NCI-H2196 treated with DMSO at 0.1 percent for 48 hours (cell line): ENCODE measurements at regions not wholly inside any gene's neighbourhood (a gene's known extent, or its start where the extent isn't known, plus 50 kb on each side); places are given as distances from the start of the nearest gene placed in this dataset.
"Not testable (repeated sequence)": the region's sequence is repeated elsewhere in the genome, so short reads cannot be mapped to it uniquely, and the experiment has no call there.

Experiments
- DNase-seq: peaks from one replicate; lab custom pipeline; 2025; ENCODE audit not compliant: unreplicated experiment; lab: John Stamatoyannopoulos, UW

GRCh38 chr7:83306502-83306901, 143.8 kb upstream of the PCLO start:
- DNase-seq = no peak

GRCh38 chr7:83305027-83305426, 142.3 kb upstream of the PCLO start:
- DNase-seq = no peak

DNA sequence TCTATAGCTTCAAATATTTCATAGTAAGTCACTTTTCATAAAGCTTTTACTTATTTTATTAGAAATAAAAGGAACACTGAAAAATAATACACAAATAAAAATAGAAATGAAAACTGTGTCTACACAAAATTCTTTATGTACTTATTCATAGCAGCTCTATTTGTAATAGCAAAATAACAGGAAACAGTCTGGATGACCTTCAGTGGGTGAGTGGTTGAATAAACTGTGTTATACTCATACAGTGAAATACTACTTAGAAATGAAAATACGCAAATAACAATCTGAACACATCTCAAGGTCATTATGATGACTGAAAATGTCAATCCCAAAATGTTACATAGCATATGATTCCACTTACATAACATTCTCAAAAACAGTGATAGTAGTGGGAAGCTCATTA, 138.7 kb upstream of the PCLO start:
- DNase-seq = no peak

DNA sequence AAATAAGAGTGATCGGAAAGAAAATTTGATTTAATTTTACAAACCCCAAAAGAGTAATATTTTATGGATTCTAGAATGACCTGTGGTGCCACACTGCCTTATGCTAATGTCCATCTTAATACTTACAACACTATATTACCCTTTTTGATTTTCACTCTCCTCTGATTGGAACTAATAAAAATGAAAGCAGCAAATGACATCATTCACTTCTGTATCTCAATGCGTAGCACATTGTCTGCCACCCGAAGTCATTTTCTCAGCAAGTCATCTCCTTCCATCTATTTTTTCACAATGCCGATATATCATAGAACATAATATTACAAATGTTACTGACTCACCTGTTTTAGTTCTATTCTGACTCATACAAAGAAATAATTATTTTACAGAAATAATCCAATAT, 127.5 kb upstream of the PCLO start:
- DNase-seq = no peak

- DNase-seq = no peak
Observed at GRCh38 chr7:83289419-83289993, 126.8 kb upstream of the PCLO start.

GRCh38 chr7:83280671-83281070, 118.0 kb upstream of the PCLO start:
- no peak for DNase-seq

DNA sequence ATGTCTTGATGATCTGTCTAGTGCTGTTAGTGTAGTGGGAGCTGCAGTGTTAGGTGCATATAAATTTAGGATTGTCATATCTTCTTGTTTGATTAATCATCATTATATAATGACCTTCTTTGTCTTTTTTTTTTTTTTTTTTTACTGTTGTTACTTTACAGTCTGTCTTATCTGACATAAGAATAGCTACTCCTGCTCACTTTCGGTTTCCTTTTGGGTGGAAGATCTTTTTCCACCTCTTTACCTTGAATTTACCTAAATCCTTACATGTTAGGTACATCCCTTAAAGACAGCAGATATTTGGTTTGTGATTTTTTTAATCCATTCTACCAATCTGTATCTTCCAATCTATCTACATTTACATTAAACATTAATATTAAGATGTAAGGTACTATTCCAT, 113.6 kb upstream of the PCLO start:
- no peak for DNase-seq

DNA sequence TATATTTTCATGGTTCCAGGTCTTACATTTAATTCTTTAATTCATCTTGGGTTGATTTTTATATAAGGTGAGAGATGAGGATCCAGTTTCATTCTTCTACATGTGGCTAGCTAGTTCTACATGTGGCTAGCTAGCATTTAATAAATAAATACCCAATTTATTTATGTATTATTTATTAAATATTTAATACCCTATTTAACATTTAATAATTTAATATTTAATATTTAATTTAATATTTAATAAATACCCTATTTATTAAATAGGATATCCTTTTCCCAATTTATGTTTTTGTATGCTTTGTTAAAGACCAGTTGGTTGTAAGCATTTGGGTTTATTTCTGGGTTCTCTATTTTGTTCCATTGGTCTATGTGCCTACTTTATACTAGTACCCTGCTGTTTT, 111.0 kb upstream of the PCLO start:
- no peak for DNase-seq

GRCh38 chr7:83271212-83272099, 108.8 kb upstream of the PCLO start:
- DNase-seq = no peak

DNA sequence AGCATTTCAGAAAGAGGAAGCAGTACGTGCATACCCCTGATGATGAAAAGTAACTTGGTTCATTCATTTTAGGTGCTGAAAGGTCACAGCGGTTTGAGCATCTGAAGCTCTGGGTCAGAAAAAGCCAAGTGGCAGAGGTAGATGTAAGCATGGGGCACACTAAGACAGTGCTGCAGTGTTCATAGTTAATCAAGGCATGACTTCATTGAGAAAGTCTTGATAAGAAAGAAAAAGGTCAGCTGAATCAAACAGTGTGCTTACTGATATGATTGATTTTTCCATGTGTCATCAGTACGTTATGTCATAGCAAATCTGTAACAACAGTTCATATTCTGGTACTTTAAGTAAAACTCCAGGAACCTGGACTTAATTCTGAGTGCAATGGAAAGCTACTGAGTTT, 107.7 kb upstream of the PCLO start:
- DNase-seq = no peak

DNA sequence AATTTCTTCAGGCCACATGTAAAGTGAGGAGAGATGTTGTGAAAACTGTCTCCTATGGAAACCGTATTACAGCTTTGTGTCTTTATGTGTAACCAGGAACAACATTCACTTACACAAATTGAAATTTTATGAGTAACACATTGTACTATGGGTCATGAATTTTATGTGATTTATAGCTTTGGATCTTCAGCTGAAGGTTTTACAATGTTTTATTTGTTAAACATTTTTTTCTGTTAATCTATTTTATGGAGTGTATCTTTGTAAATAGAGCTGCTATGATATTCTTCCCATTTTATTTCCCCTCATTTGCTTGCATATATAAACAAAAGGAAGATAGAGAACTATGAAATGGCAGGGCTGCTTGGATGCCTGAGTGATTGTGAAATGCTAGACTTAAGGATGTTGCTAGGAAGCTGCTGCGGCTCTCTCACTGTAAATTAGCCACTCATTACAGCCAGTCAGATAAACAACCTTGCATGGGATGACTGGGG, 104.5 kb upstream of the PCLO start:
- peak; percentile 17 for DNase-seq

- DNase-seq = not testable (repeated sequence)
Observed at GRCh38 chr7:83263442-83264034, 100.9 kb upstream of the PCLO start.

- no peak for DNase-seq
Observed at GRCh38 chr7:83259064-83259463, 96.4 kb upstream of the PCLO start.

GRCh38 chr7:83248000-83248399, 85.3 kb upstream of the PCLO start:
- no peak for DNase-seq

DNA sequence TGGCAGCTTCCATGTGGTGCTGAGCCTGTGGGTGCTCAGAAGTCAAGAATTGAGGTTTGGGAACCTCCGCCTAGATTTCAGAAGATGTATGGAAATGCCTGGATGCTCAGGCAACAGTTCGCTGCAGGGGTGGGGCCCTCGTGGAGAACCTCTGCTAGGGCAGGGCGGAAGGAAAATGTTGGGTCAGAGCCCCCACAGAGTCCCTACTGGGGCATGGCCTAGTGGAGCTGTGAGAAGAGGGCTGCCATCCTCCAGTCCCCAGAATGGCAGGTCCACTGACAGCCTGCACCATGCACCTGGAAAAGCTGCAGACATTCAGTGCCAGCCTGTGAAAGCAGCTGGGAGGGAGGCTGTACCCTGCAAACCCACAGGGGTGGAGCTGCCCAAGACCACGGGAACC, 56.5 kb upstream of the PCLO start:
- not testable (repeated sequence) for DNase-seq

- no peak for DNase-seq
Observed at GRCh38 chr7:83212883-83213282, 50.2 kb upstream of the PCLO start.
